ENCODE measurements at regions not wholly inside any gene's neighbourhood (a gene's known extent, or its start where the extent isn't known, plus 50 kb on each side); places are given as distances from the start of the nearest gene placed in this dataset.

DNA sequence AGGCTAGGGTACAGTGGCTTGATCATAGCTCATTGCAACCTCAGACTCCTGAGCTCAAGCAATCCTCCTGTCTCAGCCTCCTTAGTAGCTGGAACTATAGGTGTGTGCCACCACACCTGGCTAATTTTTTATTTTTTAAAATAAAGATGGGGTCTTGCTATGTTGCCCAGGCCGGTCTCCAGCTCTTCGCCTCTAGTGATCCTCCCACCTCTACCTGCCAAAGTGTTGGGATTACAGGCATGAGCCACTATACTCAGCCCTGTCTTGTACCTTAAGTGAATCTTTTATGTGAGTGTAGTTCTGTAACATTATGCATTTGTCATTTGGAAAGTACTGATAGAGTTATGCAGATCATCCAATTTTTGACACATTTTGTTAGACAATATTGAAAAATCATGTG, 66.9 kb upstream of the C15orf39 start:
- no peak for DNase-seq (ENCODE audit: low read depth in 3 of 3)

DNA sequence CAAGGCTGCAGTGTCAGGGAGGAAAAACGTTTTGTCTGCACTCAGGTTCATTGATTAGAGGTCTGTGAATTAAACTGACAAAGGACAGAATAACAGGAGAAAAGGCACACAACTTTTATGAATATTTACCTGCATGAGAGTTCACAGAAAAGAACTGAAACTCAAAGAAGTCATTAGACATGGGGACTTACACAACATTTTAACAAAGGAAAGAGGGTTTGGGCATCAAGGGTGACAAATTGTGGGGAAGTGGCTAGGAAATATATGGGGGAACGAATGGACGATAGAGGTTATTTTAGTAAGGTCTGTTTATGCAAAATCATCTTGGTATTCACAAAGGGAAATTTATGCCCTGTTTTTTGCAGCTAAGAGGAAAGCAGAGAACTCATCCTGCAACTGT, 65.6 kb upstream of the C15orf39 start:
- DNase-seq (ENCODE audit: low read depth in 3 of 3): no peak

DNA sequence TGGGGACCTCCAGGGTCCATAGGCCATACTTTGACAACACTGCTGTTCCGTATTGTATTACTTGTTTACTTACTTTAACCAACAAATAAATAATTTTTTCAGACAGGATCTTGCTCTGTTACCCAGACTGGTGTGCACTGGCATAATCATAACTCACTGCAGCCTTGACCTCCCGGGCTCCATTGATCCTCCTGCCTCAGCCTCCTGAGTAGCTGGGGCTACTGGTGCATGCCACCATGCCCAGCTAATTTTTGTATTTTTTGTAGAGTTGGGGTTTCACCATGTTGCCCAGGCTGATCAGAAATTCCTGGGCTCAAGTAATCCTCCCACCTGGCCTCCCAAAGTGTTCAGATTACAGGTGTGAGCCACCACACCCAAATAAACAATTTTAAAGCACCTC, 64.9 kb upstream of the C15orf39 start:
- DNase-seq (ENCODE audit: low read depth in 3 of 3): no peak

- DNase-seq (ENCODE audit: low read depth in 3 of 3): no peak
Measured at GRCh38 chr15:75138016-75138999, 63.4 kb upstream of the C15orf39 start.

DNA sequence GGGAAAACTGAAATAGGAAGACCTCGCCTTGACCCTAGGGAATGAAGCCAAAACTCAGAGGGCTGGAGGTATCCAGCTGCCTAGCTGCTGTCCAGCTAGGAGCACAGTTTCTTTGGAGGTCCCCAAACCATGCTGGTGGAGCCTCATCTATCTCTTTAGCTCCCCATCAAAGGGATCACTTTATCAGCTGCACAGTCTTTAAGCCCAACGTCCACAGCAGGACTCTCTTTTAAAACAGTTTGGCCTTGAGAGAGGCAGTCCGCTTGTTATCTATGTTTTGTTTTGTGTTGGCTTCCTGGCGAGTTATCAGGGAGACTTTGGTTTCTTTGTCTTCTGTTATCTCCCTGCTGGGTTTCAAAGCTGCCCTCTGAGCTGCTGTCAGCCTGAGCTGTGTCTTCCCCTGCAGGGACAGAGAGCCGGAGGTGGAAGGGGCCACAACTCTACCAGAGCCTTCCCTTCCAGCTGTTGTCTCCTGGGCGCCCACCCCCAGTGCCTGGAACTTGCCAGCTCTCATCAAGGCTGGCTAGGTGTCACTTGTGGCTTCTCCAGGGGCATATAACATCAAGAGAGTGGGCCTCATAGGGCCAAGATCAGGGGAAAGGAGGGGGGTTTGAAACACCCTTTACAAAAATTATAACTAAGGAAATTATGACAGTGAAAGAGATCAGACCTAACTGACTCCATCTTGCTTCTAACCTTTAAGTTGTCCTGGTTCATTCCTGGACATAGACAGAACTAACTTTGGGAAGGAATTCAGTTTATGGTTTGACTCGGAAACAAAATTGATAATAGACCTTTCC, 61.4 kb upstream of the C15orf39 start:
- DNase-seq (ENCODE audit: low read depth in 3 of 3): no peak

DNA sequence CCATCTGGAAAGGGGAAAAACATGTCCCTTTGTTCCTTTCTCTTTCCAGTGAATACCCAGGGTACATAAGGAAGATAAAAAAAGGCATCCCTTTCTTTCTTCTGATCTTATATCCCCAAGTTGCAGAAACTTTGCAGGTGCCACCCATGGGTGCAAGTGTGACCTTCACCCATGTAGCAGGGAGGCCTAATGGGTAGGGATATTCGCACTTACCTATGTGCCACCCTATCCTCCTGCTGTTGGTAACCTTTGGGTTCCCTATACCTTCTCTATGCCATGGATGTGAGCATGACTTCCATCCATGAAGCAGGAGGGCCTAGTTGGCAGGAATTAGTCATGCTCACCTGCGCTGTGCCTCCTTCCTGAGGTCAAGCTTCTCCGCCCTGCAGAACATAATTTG, 59.2 kb upstream of the C15orf39 start:
- DNase-seq (ENCODE audit: low read depth in 3 of 3): no peak

- DNase-seq (ENCODE audit: low read depth in 3 of 3): no peak
Measured at GRCh38 chr15:75143738-75144334, 57.8 kb upstream of the C15orf39 start.

- DNase-seq (ENCODE audit: low read depth in 3 of 3): no peak
Measured at GRCh38 chr15:75145027-75145841, 56.4 kb upstream of the C15orf39 start.

DNA sequence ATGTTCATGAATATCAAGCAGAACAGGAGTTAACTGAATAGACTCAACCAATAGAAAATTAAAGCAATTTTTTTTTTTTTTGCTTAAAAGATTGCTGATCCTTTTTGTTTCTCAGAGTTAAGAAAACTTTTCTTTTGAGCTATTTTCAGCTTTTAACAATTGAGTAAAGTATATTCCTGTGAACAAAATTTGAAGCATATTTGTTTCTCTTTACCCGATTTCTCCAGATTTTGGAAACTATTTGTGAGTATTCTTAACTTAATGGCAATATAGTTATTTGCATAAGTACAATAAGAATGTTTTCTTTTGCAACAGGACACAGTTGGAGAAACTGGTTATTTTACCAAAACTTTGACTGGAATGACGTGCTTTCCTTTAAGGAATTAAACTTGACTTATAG, 53.4 kb upstream of the C15orf39 start:
- no peak for DNase-seq (ENCODE audit: low read depth in 3 of 3)

DNA sequence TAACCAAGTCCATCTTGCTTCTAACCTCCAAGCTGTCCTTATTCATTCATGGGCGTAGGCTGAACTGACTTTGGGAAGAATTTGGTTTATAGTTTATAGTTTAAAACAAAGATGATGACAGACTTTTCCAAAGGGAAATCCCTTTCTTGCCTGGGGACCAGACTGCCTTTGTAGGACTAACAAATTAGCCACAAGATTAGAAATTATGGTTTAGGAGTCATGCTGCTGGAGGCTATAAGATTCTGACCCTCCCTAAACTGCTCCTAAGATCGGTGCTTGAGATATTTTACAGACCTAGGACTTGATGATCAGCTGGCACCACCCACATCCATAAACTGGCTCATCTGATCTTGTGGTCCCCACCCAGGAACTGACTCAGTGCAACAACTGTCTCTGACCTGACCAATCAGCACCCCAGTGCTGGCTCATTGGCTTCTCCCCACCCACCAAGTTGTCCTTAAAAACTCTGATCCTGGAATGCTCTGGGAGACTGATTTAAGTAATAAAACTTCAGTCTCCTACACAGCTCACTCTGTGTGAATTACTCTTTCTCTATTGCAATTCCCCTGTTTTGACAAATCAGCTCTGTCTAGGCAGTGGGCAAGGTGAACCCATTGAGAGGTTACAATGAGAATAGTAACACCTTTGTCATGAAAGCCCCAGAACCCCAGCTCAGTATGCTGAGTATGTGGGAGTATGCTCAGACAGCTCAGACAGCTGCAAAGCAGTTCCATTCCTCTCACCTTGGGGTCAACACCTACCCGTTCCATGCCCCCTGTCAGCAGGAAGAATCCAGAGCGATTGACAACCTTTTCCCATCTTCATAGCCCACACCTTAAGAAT, 51.6 kb upstream of the C15orf39 start:
- DNase-seq (ENCODE audit: low read depth in 3 of 3): no peak

DNA sequence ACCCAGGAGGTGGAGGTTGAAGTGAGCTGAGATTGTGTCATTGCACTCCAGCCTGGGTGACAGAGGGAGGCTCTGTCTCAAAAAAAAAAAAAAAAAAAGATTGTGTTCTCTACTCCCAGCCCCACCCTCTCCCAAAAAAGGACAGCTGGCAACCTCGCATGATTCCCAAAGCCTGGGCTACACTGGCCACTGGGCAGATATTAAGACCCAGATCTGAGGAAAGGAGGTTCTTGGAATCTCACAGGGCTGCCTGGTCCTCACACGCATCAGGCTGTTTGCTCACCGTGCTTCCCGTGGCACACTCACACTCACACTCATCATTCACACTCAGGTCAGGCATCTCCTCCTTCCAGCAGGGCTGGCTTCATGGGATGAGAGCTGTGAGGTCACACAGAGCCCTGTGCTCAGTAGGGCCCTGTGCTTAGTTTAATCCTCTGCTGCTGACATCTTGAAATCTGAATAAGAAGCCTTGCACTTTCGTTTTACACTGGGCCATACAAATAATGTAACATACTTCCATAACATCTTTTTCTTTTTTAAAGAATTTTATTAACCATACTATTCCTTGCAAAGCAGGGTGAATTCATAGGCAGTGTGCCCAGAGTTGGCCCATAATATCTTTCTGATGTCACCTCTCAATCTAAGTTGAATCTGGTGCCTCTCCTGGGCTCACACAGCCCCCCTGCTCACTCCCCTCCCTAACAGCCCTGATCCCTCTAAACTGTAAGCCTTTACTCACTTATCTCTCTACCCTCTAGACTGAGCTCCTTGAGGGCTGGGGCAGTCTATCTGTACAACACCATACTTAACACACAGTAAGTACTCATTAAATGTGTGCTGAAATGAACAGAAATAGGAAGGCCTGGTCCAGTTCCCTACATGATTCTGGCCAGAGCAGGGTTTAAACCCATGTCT, 50.2 kb upstream of the C15orf39 start:
- DNase-seq (ENCODE audit: low read depth in 3 of 3): no peak

Data from stimulated activated CD4-positive, alpha-beta T cell treated with anti-CD3 and anti-CD28 coated beads, TNF-alpha, amount 100 ng/mL, for 4 hours (primary cell).